Activated CD4-positive, alpha-beta T cell treated with anti-CD3 and anti-CD28 coated beads, Interleukin-2, amount 50 U/mL, for 24 hours (primary cell): ENCODE measurements at regions not wholly inside any gene's neighbourhood (a gene's known extent, or its start where the extent isn't known, plus 50 kb on each side); places are given as distances from the start of the nearest gene placed in this dataset.

ENCODE experiments used
- DNase-seq, 2 donors: peaks; one replicate each; pipeline ENCODE4 v3.0.0-alpha.2; 2020; ENCODE audit warnings: low read depth in 1 of 2, low spot score in 1 of 2

- DNase-seq = no peak
Measured at GRCh38 chrX:39381422-39381821, 580.2 kb downstream of the MID1IP1 start.

GRCh38 chrX:39384996-39385395 lies 583.7 kb downstream of the MID1IP1 start:
- no peak for DNase-seq

- DNase-seq = no peak
Measured at GRCh38 chrX:39388730-39389129, 587.5 kb downstream of the MID1IP1 start.

GRCh38 chrX:39396358-39396995 lies 595.2 kb downstream of the MID1IP1 start:
- no peak for DNase-seq

- no peak for DNase-seq
Measured at GRCh38 chrX:39397561-39398199, 596.4 kb downstream of the MID1IP1 start.

- DNase-seq = no peak
Measured at GRCh38 chrX:39398215-39398962, 597.1 kb downstream of the MID1IP1 start.

GRCh38 chrX:39398963-39399261 lies 597.7 kb downstream of the MID1IP1 start:
- no peak for DNase-seq

- no peak for DNase-seq
Measured at GRCh38 chrX:39399387-39399786, 598.1 kb downstream of the MID1IP1 start.

- no peak for DNase-seq
Measured at GRCh38 chrX:39401483-39402110, 600.3 kb downstream of the MID1IP1 start.

- DNase-seq = no peak
Measured at GRCh38 chrX:39402158-39402557, 600.9 kb downstream of the MID1IP1 start.

- no peak for DNase-seq
Measured at GRCh38 chrX:39406799-39407198, 605.5 kb downstream of the MID1IP1 start.

GRCh38 chrX:39409246-39409917 lies 608.1 kb downstream of the MID1IP1 start:
- no peak for DNase-seq

GRCh38 chrX:39414290-39414854 lies 613.1 kb downstream of the MID1IP1 start:
- no peak for DNase-seq

GRCh38 chrX:39416547-39417260 lies 615.4 kb downstream of the MID1IP1 start:
- DNase-seq = no peak

GRCh38 chrX:39418254-39418704 lies 617.0 kb downstream of the MID1IP1 start:
- DNase-seq = no peak

GRCh38 chrX:39418731-39419638 lies 617.7 kb downstream of the MID1IP1 start:
- DNase-seq = no peak

- no peak for DNase-seq
Measured at GRCh38 chrX:39421006-39421405, 619.7 kb downstream of the MID1IP1 start.

GRCh38 chrX:39425124-39425806 lies 624.0 kb downstream of the MID1IP1 start:
- no peak for DNase-seq

GRCh38 chrX:39426101-39426500 lies 624.8 kb downstream of the MID1IP1 start:
- DNase-seq = no peak
